ENCODE measurements at regions not wholly inside any gene's neighbourhood (a gene's known extent, or its start where the extent isn't known, plus 50 kb on each side); places are given as distances from the start of the nearest gene placed in this dataset.

GRCh38 chr3:117248153-117248552 is 538.6 kb downstream of the TUSC7 start:
- Histone ChIP-seq H3K79me2 (ENCODE audit: insufficient read depth, low read length) (no peaks in the 10 kb centered on the region), H3K9ac (ENCODE audit: low read length) (no peak overlapping the region), H2AFZ (ENCODE audit: low read depth, low read length) (no peak overlapping the region), H4K20me1 (ENCODE audit: insufficient read depth, low read length) (no peaks in the 10 kb centered on the region), H3K36me3 (ENCODE audit: insufficient read depth, low read length) (no peaks in the 10 kb centered on the region), H3K4me3 (ENCODE audit: insufficient read depth, low read depth, low read length) (no peak overlapping the region), H3K4me1 (ENCODE audit: insufficient read depth, low read length) (no peaks in the 10 kb centered on the region), H3K9me3 (ENCODE audit: insufficient read depth, low read depth, low read length) (no peaks in the 10 kb centered on the region), H3K4me2 (ENCODE audit: low read length) (no peak overlapping the region), H3K27ac (ENCODE audit: low read depth, low read length) (no peak overlapping the region), H3K27me3 (ENCODE audit: insufficient read depth, low read length) (no peaks in the 10 kb centered on the region)
- Mint-ChIP-seq H3K27me3 (ENCODE audit: low read depth, unreplicated experiment) (no peaks in the 10 kb centered on the region), H3K4me3 (ENCODE audit: unreplicated experiment) (no peak overlapping the region), H3K4me1 (ENCODE audit: low read depth, unreplicated experiment) (peaks cover 2% of the 10 kb centered on the region), H3K9me3 (ENCODE audit: unreplicated experiment) (no peaks in the 10 kb centered on the region), H3K27ac (ENCODE audit: unreplicated experiment) (no peak overlapping the region), H3K36me3 (ENCODE audit: low read depth, unreplicated experiment) (no peaks in the 10 kb centered on the region)
- no peak for DNase-seq (ENCODE audit: low read depth)
- no peak for TF ChIP-seq CTCF (IDR thresholded peaks at IDR 0.05; ENCODE audit: insufficient read depth, low read depth, low read length)
- TF ChIP-seq EZH2 (IDR thresholded peaks at IDR 0.05; ENCODE audit: insufficient read depth, low read length), result no peak
- FAIRE-seq, result no peak

- Histone ChIP-seq H4K20me1 (ENCODE audit: insufficient read depth, low read length) (no peaks in the 10 kb centered on the region), H3K79me2 (ENCODE audit: insufficient read depth, low read length) (no peaks in the 10 kb centered on the region), H3K27me3 (ENCODE audit: insufficient read depth, low read length) (no peaks in the 10 kb centered on the region), H3K27ac (ENCODE audit: low read depth, low read length) (no peak overlapping the region), H3K4me3 (ENCODE audit: insufficient read depth, low read depth, low read length) (no peak overlapping the region), H3K9me3 (ENCODE audit: insufficient read depth, low read depth, low read length) (no peaks in the 10 kb centered on the region), H3K4me1 (ENCODE audit: insufficient read depth, low read length) (no peaks in the 10 kb centered on the region), H3K4me2 (ENCODE audit: low read length) (no peak overlapping the region), H3K36me3 (ENCODE audit: insufficient read depth, low read length) (no peaks in the 10 kb centered on the region), H3K9ac (ENCODE audit: low read length) (no peak overlapping the region), H2AFZ (ENCODE audit: low read depth, low read length) (no peak overlapping the region)
- H3K36me3 Mint-ChIP-seq (ENCODE audit: low read depth, unreplicated experiment), result no peaks in the 10 kb centered on the region
- DNase-seq (ENCODE audit: low read depth), result peak; percentile 26
- H3K4me1 Mint-ChIP-seq (ENCODE audit: low read depth, unreplicated experiment), result peaks cover 2% of the 10 kb centered on the region
- H3K9me3 Mint-ChIP-seq (ENCODE audit: unreplicated experiment), result no peaks in the 10 kb centered on the region
- FAIRE-seq, result no peak
- TF ChIP-seq EZH2 (IDR thresholded peaks at IDR 0.05; ENCODE audit: insufficient read depth, low read length) (no peak), CTCF (IDR thresholded peaks at IDR 0.05; ENCODE audit: insufficient read depth, low read depth, low read length) (no peak)
- H3K27me3 Mint-ChIP-seq (ENCODE audit: low read depth, unreplicated experiment), result no peaks in the 10 kb centered on the region
- no peak overlapping the region for H3K27ac Mint-ChIP-seq (ENCODE audit: unreplicated experiment)
- no peak overlapping the region for H3K4me3 Mint-ChIP-seq (ENCODE audit: unreplicated experiment)
Observed at GRCh38 chr3:117252208-117252607, 542.6 kb downstream of the TUSC7 start.

- H3K79me2 ChIP-seq (ENCODE audit: insufficient read depth, low read length), result no peaks in the 10 kb centered on the region
- no peaks in the 10 kb centered on the region for H3K27me3 ChIP-seq (ENCODE audit: insufficient read depth, low read length)
- H3K36me3 Mint-ChIP-seq (ENCODE audit: low read depth, unreplicated experiment), result no peaks in the 10 kb centered on the region
- H3K4me1 ChIP-seq (ENCODE audit: insufficient read depth, low read length), result no peaks in the 10 kb centered on the region
- no peak overlapping the region for H3K4me3 ChIP-seq (ENCODE audit: insufficient read depth, low read depth, low read length)
- no peak for FAIRE-seq
- no peak for DNase-seq (ENCODE audit: low read depth)
- no peak for TF ChIP-seq EZH2 (IDR thresholded peaks at IDR 0.05; ENCODE audit: insufficient read depth, low read length)
- no peak for TF ChIP-seq CTCF (IDR thresholded peaks at IDR 0.05; ENCODE audit: insufficient read depth, low read depth, low read length)
- no peak overlapping the region for H3K27ac Mint-ChIP-seq (ENCODE audit: unreplicated experiment)
- no peaks in the 10 kb centered on the region for H3K9me3 ChIP-seq (ENCODE audit: insufficient read depth, low read depth, low read length)
- H4K20me1 ChIP-seq (ENCODE audit: insufficient read depth, low read length), result no peaks in the 10 kb centered on the region
- no peak overlapping the region for H3K9ac ChIP-seq (ENCODE audit: low read length)
- no peak overlapping the region for H3K4me2 ChIP-seq (ENCODE audit: low read length)
- no peak overlapping the region for H3K27ac ChIP-seq (ENCODE audit: low read depth, low read length)
- H3K4me1 Mint-ChIP-seq (ENCODE audit: low read depth, unreplicated experiment), result peaks cover 2% of the 10 kb centered on the region
- H2AFZ ChIP-seq (ENCODE audit: low read depth, low read length), result no peak overlapping the region
- H3K9me3 Mint-ChIP-seq (ENCODE audit: unreplicated experiment), result no peaks in the 10 kb centered on the region
- no peaks in the 10 kb centered on the region for H3K27me3 Mint-ChIP-seq (ENCODE audit: low read depth, unreplicated experiment)
- no peak overlapping the region for H3K4me3 Mint-ChIP-seq (ENCODE audit: unreplicated experiment)
- no peaks in the 10 kb centered on the region for H3K36me3 ChIP-seq (ENCODE audit: insufficient read depth, low read length)
Observed at GRCh38 chr3:117252651-117253050, 543.1 kb downstream of the TUSC7 start.

All from astrocyte (in vitro differentiated cells and primary cell).